GM18508 (cell line): ENCODE measurements at regions not wholly inside any gene's neighbourhood (a gene's known extent, or its start where the extent isn't known, plus 50 kb on each side); places are given as distances from the start of the nearest gene placed in this dataset.
"Not testable (repeated sequence)": the region's sequence is repeated elsewhere in the genome, so short reads cannot be mapped to it uniquely, and the experiment has no call there.

Experiments used
- ATAC-seq: cut with Tn5 transposase; IDR thresholded peaks from one replicate; pipeline ENCODE4 v1.9.1; 2021; ENCODE audit warnings: moderate number of reproducible peaks; ENCODE audit not compliant: insufficient read depth, unreplicated experiment

GRCh38 chr11:21625982-21626381 lies 566.9 kb upstream of the ANO5 start:
- no peak for ATAC-seq

- no peak for ATAC-seq
Observed at GRCh38 chr11:21628641-21629040, 564.2 kb upstream of the ANO5 start.

GRCh38 chr11:21630934-21631478 lies 561.9 kb upstream of the ANO5 start:
- peak; percentile 63 for ATAC-seq

GRCh38 chr11:21631991-21632390 lies 560.9 kb upstream of the ANO5 start:
- ATAC-seq, result no peak

- ATAC-seq, result no peak
Observed at GRCh38 chr11:21634491-21634890, 558.4 kb upstream of the ANO5 start.

- no peak for ATAC-seq
Observed at GRCh38 chr11:21634956-21635355, 557.9 kb upstream of the ANO5 start.

GRCh38 chr11:21635394-21636145 lies 557.3 kb upstream of the ANO5 start:
- peak; percentile 41 for ATAC-seq

- ATAC-seq, result peak; percentile 38
Observed at GRCh38 chr11:21636561-21636960, 556.3 kb upstream of the ANO5 start.

- ATAC-seq, result no peak
Observed at GRCh38 chr11:21640491-21640890, 552.4 kb upstream of the ANO5 start.

- ATAC-seq, result no peak
Observed at GRCh38 chr11:21641869-21642268, 551.0 kb upstream of the ANO5 start.

- ATAC-seq, result no peak
Observed at GRCh38 chr11:21646351-21646750, 546.5 kb upstream of the ANO5 start.

GRCh38 chr11:21650961-21651360 lies 541.9 kb upstream of the ANO5 start:
- ATAC-seq, result no peak

GRCh38 chr11:21653951-21654421 lies 538.9 kb upstream of the ANO5 start:
- ATAC-seq, result no peak

GRCh38 chr11:21656065-21656464 lies 536.8 kb upstream of the ANO5 start:
- ATAC-seq, result no peak

GRCh38 chr11:21658654-21659193 lies 534.2 kb upstream of the ANO5 start:
- no peak for ATAC-seq

GRCh38 chr11:21659377-21659776 lies 533.5 kb upstream of the ANO5 start:
- not testable (repeated sequence) for ATAC-seq

GRCh38 chr11:21659961-21660360 lies 532.9 kb upstream of the ANO5 start:
- no peak for ATAC-seq

- no peak for ATAC-seq
Observed at GRCh38 chr11:21675049-21675616, 517.8 kb upstream of the ANO5 start.

GRCh38 chr11:21687643-21688042 lies 505.2 kb upstream of the ANO5 start:
- no peak for ATAC-seq

GRCh38 chr11:21704539-21704938 lies 488.3 kb upstream of the ANO5 start:
- no peak for ATAC-seq

- ATAC-seq, result no peak
Observed at GRCh38 chr11:21707116-21707739, 485.7 kb upstream of the ANO5 start.
